HAP-1 (cell line): ENCODE measurements at regions not wholly inside any gene's neighbourhood (a gene's known extent, or its start where the extent isn't known, plus 50 kb on each side); places are given as distances from the start of the nearest gene placed in this dataset.

Experiments
- DNase-seq, 2 experiments: peaks; one replicate each; pipeline ENCODE4 v3.0.0-alpha.2; 2016 to 2020; ENCODE audit warnings: low spot score in 2 of 2
- H3K27me3 ChIP-seq: fragments of 250-450 bp; sonication (Bioruptor Pico); 2 replicates; pipeline ENCODE4 v1.5.1; 2020; ENCODE audit warnings: low read depth, mild to moderate bottlenecking, moderate library complexity
- H3K36me3 ChIP-seq: fragments of 250-450 bp; sonication (Bioruptor Pico); replicated peaks from 2 replicates; pipeline ENCODE4 v1.5.1; 2020; ENCODE audit warnings: mild to moderate bottlenecking
- H3K4me1 ChIP-seq: fragments of 250-450 bp; sonication (Bioruptor Pico); 2 replicates; pipeline ENCODE4 v1.5.1; 2020; ENCODE audit warnings: mild to moderate bottlenecking
- H3K4me3 ChIP-seq: fragments of 250-450 bp; sonication (Bioruptor Pico); 2 replicates; pipeline ENCODE4 v1.5.1; 2020; ENCODE audit warnings: mild to moderate bottlenecking, moderate library complexity
- H3K9me3 ChIP-seq: fragments of 250-450 bp; sonication (Bioruptor Pico); 2 replicates; pipeline ENCODE4 v1.5.1; 2020; ENCODE audit warnings: mild to moderate bottlenecking, moderate library complexity
- in situ Hi-C: fragments of 300-500 bp; cut with MboI; formaldehyde crosslinking; loops from 3 replicates; pipeline ENCODE4 v1.14.3; 2020; ENCODE audit warnings: low sequenced_read_pairs, inconsistent platforms, mixed read lengths

GRCh38 chr9:99724640-99725039, 97.0 kb upstream of the NR4A3 start:
- H3K9me3 ChIP-seq, result no peaks in the 10 kb centered on the region
- in situ Hi-C loops, result no loop called here
- H3K4me3 ChIP-seq, result no peak overlapping the region
- H3K36me3 ChIP-seq, result no peaks in the 10 kb centered on the region
- H3K4me1 ChIP-seq, result no peaks in the 10 kb centered on the region
- DNase-seq, result no peak
- no peaks in the 10 kb centered on the region for H3K27me3 ChIP-seq

GRCh38 chr9:99725852-99726251, 95.8 kb upstream of the NR4A3 start:
- Histone ChIP-seq H3K4me3 (no peak overlapping the region), H3K9me3 (no peaks in the 10 kb centered on the region), H3K27me3 (no peaks in the 10 kb centered on the region), H3K36me3 (no peaks in the 10 kb centered on the region), H3K4me1 (no peaks in the 10 kb centered on the region)
- no peak for DNase-seq
- in situ Hi-C loops, result no loop called here

- no peak for DNase-seq
- H3K4me1 ChIP-seq, result no peaks in the 10 kb centered on the region
- no peaks in the 10 kb centered on the region for H3K36me3 ChIP-seq
- H3K27me3 ChIP-seq, result no peaks in the 10 kb centered on the region
- in situ Hi-C loops, result no loop called here
- H3K9me3 ChIP-seq, result no peaks in the 10 kb centered on the region
- no peak overlapping the region for H3K4me3 ChIP-seq
These were observed 94.9 kb upstream of the NR4A3 start for GRCh38 chr9:99726758-99727157.

GRCh38 chr9:99730062-99730461, 91.6 kb upstream of the NR4A3 start:
- Histone ChIP-seq H3K9me3 (no peaks in the 10 kb centered on the region), H3K4me3 (no peak overlapping the region), H3K36me3 (no peaks in the 10 kb centered on the region), H3K27me3 (peaks cover 9% of the 10 kb centered on the region), H3K4me1 (no peaks in the 10 kb centered on the region)
- in situ Hi-C loops, result no loop called here
- DNase-seq, result no peak

- Histone ChIP-seq H3K9me3 (no peaks in the 10 kb centered on the region), H3K36me3 (no peaks in the 10 kb centered on the region), H3K4me1 (no peaks in the 10 kb centered on the region), H3K27me3 (peaks cover 11% of the 10 kb centered on the region), H3K4me3 (no peak overlapping the region)
- in situ Hi-C loops, result no loop called here
- DNase-seq, result no peak
These were observed 89.7 kb upstream of the NR4A3 start for GRCh38 chr9:99731950-99732349.

- in situ Hi-C loops, result no loop called here
- no peaks in the 10 kb centered on the region for H3K9me3 ChIP-seq
These were observed 89.0 kb upstream of the NR4A3 start for GRCh38 chr9:99732715-99733114.

GRCh38 chr9:99735041-99735440, 86.6 kb upstream of the NR4A3 start:
- DNase-seq, result no peak
- no peak overlapping the region for H3K4me3 ChIP-seq
- in situ Hi-C loops, result no loop called here
- no peaks in the 10 kb centered on the region for H3K9me3 ChIP-seq
- peaks cover 11% of the 10 kb centered on the region for H3K27me3 ChIP-seq
- H3K4me1 ChIP-seq, result no peaks in the 10 kb centered on the region
- H3K36me3 ChIP-seq, result no peaks in the 10 kb centered on the region

More at GRCh38 chr9:99732715-99733114, 89.0 kb upstream of the NR4A3 start:
- no peak overlapping the region for H3K4me3 ChIP-seq
- DNase-seq, result no peak
- H3K36me3 ChIP-seq, result no peaks in the 10 kb centered on the region
- no peaks in the 10 kb centered on the region for H3K4me1 ChIP-seq
- peaks cover 11% of the 10 kb centered on the region for H3K27me3 ChIP-seq

GRCh38 chr9:99736291-99736690, 85.4 kb upstream of the NR4A3 start:
- H3K27me3 ChIP-seq, result peaks cover 15% of the 10 kb centered on the region
- no peaks in the 10 kb centered on the region for H3K9me3 ChIP-seq
- in situ Hi-C loops, result no loop called here
- DNase-seq, result no peak
- no peaks in the 10 kb centered on the region for H3K36me3 ChIP-seq
- no peak overlapping the region for H3K4me3 ChIP-seq
- H3K4me1 ChIP-seq, result no peaks in the 10 kb centered on the region

GRCh38 chr9:99737649-99738048, 84.0 kb upstream of the NR4A3 start:
- Histone ChIP-seq H3K36me3 (no peaks in the 10 kb centered on the region), H3K9me3 (no peaks in the 10 kb centered on the region), H3K27me3 (peaks cover 13% of the 10 kb centered on the region), H3K4me3 (no peak overlapping the region), H3K4me1 (no peaks in the 10 kb centered on the region)
- in situ Hi-C loops, result no loop called here
- no peak for DNase-seq

GRCh38 chr9:99743006-99743405, 78.7 kb upstream of the NR4A3 start:
- Histone ChIP-seq H3K27me3 (peaks cover 4% of the 10 kb centered on the region; the same call in 1 of the 2 replicates), H3K4me1 (no peaks in the 10 kb centered on the region), H3K4me3 (no peak overlapping the region), H3K36me3 (no peaks in the 10 kb centered on the region), H3K9me3 (no peaks in the 10 kb centered on the region)
- in situ Hi-C loops, result no loop called here
- DNase-seq, result no peak

GRCh38 chr9:99743455-99743854, 78.2 kb upstream of the NR4A3 start:
- Histone ChIP-seq H3K9me3 (no peaks in the 10 kb centered on the region), H3K27me3 (peaks cover 4% of the 10 kb centered on the region; the same call in 1 of the 2 replicates), H3K4me3 (no peak overlapping the region), H3K36me3 (no peaks in the 10 kb centered on the region), H3K4me1 (no peaks in the 10 kb centered on the region)
- in situ Hi-C loops, result no loop called here
- DNase-seq, result no peak

GRCh38 chr9:99744132-99744531, 77.6 kb upstream of the NR4A3 start:
- in situ Hi-C loops, result no loop called here
- Histone ChIP-seq H3K9me3 (no peaks in the 10 kb centered on the region), H3K4me1 (no peaks in the 10 kb centered on the region), H3K27me3 (peaks cover 4% of the 10 kb centered on the region; the same call in 1 of the 2 replicates), H3K4me3 (no peak overlapping the region), H3K36me3 (no peaks in the 10 kb centered on the region)
- DNase-seq, result no peak

GRCh38 chr9:99745085-99745484, 76.6 kb upstream of the NR4A3 start:
- no peak for DNase-seq
- no peaks in the 10 kb centered on the region for H3K36me3 ChIP-seq

GRCh38 chr9:99746406-99746805, 75.3 kb upstream of the NR4A3 start:
- Histone ChIP-seq H3K27me3 (no peaks in the 10 kb centered on the region), H3K9me3 (no peaks in the 10 kb centered on the region), H3K4me3 (no peak overlapping the region), H3K36me3 (no peaks in the 10 kb centered on the region), H3K4me1 (no peaks in the 10 kb centered on the region)
- no peak for DNase-seq
- in situ Hi-C loops, result no loop called here

More at GRCh38 chr9:99745085-99745484, 76.6 kb upstream of the NR4A3 start:
- Histone ChIP-seq H3K9me3 (no peaks in the 10 kb centered on the region), H3K27me3 (peaks cover 3% of the 10 kb centered on the region; the same call in 1 of the 2 replicates), H3K4me3 (no peak overlapping the region), H3K4me1 (no peaks in the 10 kb centered on the region)
- in situ Hi-C loops, result no loop called here

- in situ Hi-C loops, result no loop called here
These were observed 73.4 kb upstream of the NR4A3 start for GRCh38 chr9:99748266-99748665.

More at GRCh38 chr9:99748266-99748665, 73.4 kb upstream of the NR4A3 start:
- Histone ChIP-seq H3K4me3 (no peak overlapping the region), H3K36me3 (no peaks in the 10 kb centered on the region), H3K9me3 (no peaks in the 10 kb centered on the region), H3K4me1 (no peaks in the 10 kb centered on the region), H3K27me3 (no peaks in the 10 kb centered on the region)
- DNase-seq, result no peak
